ENCODE measurements at regions not wholly inside any gene's neighbourhood (a gene's known extent, or its start where the extent isn't known, plus 50 kb on each side); places are given as distances from the start of the nearest gene placed in this dataset.

- ATAC-seq = no peak
Observed at GRCh38 chr11:109554951-109555350, 133.0 kb downstream of the C11orf87 start.

DNA sequence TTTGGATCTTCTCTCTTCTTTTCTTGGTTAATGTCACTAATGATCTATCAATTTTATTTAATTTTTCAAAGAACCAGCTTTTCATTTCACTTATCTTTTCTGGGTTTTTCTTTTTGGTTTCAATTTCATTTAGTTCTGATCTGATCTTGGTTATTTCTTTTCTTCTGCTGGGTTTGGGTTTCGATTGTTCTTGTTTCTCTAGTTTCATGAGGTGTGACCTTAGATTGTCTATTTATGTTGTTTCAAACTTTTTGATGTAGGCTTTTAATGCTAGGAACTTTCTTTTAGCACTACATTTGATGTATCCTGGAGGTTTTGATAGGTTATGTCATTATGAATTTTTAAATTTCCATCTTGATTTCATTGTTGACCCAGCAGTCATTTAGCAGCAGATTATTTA, 142.3 kb downstream of the C11orf87 start:
- no peak for ATAC-seq

- no peak for ATAC-seq
Observed at GRCh38 chr11:109582470-109582869, 160.5 kb downstream of the C11orf87 start.

GRCh38 chr11:109584001-109584972, 162.3 kb downstream of the C11orf87 start:
- no peak for ATAC-seq

GRCh38 chr11:109586789-109587188, 164.8 kb downstream of the C11orf87 start:
- ATAC-seq = no peak

GRCh38 chr11:109590782-109591181, 168.8 kb downstream of the C11orf87 start:
- no peak for ATAC-seq

DNA sequence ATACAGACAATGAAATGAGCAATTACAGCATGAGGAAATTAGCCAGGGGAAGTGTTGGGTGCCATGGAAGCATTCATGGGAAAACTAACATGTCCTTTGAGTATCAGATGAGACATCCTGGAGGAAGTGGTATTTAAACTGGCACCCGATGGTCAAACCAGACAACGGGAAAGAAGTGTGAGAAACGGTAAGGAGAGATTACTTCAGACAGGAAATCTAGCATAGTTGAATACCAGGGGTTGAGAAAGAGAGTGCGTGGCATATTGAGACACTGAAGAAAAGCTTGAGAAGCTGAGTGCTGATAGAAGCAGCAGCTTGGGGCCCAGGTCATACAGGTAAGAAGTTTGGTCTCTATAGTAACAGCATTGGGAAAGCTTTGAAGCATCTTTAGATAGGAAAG, 175.3 kb downstream of the C11orf87 start:
- ATAC-seq = no peak

DNA sequence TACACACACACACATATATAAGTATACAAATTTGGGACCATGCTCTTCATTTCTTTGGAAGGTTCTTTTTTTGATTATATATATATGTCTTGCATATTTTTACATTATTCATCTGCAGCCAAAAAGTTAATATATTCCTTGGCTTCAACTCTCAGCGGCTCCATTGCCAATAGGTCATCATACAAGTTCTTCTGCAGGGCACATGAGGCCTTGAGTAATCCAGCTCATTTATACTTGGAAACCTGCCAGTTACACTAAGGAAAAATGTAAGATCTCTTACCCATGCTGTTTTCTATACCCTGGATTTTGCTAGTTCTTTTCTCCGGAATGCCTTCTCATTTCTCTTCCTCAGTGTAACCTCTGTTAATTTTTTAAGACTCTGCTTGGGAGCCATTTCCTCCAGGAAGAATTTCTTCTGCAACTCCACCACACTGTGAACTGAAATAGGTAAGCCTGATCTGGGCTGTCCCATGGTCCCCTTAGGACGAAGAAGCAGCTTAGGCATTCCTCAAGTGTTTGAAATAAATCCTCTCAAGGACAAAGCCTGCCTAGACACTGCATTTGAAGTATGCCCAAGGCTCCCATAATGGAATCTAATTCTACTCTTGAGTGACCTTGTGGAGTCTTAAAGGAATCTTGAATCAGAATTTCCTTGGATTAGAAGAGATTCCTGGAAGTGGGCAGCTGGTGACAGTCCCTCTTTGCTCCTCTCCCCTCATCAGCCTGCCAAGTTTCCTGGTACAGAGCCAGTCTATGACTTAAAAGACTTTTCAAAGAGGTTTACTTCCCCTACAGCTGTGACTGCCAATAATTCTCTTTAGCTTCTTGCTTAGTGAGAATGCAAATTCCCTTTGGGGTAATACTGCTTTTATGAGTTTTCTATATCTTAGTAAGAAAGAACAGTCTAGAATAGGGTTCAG, 182.8 kb downstream of the C11orf87 start:
- ATAC-seq = peak; percentile 49

DNA sequence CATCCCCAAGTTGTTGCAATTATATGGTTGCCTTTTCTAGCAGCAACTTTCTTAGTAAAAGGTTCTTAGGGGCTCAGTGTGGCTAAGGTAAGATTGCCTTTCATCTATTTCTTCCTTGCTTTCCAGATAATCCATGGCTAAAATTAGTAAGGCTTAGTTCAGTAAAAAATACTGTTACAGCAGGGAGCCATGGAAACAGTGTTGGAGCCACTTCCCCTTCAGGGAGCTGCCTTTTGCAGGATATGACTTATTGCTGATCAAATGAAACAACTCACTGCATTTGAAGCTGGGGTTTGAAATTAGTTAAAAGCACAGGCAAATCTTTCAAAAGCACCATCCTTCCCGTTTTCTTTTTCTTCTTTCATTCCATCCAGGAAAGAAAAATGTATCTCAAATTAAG, 184.3 kb downstream of the C11orf87 start:
- no peak for ATAC-seq

- ATAC-seq = no peak
Observed at GRCh38 chr11:109609454-109610185, 187.6 kb downstream of the C11orf87 start.

- ATAC-seq = no peak
Observed at GRCh38 chr11:109612496-109612895, 190.5 kb downstream of the C11orf87 start.

- peak; percentile 87 for ATAC-seq
Observed at GRCh38 chr11:109619498-109619897, 197.5 kb downstream of the C11orf87 start.

DNA sequence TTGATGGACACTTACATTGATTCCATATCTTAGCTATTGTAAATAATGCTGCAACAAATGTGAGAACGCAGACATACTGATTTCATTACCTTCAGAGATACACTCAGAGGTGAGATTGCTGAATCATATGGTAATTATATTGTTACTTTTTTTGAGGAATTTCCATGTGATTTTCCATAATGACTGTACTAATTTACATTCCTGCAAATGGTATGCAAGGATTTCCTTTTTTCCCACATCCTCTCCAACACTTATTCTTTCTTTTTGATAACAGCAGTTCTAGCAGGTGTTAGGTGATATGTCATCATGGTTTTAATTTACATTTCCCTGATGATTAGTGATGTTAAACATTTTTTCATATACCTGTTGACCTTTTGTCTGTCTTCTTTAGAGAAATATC, 207.7 kb downstream of the C11orf87 start:
- no peak for ATAC-seq

GRCh38 chr11:109641549-109641948, 219.6 kb downstream of the C11orf87 start:
- no peak for ATAC-seq

- ATAC-seq = no peak
Observed at GRCh38 chr11:109644152-109644551, 222.2 kb downstream of the C11orf87 start.

- no peak for ATAC-seq
Observed at GRCh38 chr11:109648804-109649203, 226.8 kb downstream of the C11orf87 start.

DNA sequence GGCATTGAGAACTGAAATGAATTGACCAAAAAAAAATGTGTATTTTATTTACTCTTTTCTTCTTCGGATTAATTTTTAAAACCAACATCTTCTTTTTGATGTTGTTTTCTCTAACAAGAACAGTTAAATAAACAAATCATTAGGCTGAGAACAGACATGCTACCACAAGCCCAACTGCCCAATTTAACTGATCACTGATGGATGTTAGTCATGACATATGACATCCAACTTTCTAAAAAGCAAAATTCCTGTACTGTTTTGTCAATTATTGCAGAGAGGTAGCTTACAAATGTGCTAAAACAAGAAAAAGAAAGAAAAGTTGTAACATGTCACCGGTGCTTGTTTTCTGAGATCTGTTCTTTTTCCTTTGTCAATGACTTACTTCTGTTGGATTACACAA, 232.1 kb downstream of the C11orf87 start:
- no peak for ATAC-seq

DNA sequence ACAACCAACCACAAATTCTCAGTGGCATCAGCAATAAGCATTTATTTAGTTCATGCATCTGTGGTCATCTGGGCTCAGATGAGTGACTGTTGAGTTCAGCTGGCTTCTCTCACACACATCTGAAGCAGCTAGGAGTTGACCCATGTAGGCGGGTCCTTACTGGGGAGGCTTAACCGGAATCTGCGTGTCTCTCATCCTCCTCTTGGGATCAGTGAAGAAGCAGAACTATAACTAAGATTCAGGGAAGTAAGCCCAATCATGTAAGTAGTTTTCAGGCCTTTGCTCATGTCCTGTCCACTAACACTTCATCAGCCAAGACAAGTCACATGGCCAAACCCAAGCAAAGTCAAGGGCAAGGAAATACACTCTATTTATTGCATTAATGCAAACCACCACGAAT, 236.2 kb downstream of the C11orf87 start:
- ATAC-seq = no peak

DNA sequence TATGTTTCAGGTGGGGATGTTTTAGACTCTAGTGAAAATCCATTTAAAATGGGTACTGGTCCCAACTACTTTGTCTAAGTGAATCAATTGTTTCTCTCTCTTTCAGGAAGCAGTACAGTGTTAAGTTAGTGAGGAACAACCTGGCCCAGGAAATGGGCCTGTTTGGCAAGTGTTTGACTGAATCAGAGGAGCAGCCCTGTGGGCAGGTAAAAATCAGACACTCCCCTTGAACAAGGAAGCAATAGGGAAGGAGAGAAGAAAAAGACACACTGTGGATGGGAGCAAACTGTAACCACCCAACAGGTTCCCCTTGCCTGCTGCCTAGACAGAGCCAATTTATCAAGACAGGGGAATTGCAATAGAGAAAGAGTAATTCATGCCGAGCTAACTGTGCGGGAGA, 245.7 kb downstream of the C11orf87 start:
- peak; percentile 85 for ATAC-seq

DNA sequence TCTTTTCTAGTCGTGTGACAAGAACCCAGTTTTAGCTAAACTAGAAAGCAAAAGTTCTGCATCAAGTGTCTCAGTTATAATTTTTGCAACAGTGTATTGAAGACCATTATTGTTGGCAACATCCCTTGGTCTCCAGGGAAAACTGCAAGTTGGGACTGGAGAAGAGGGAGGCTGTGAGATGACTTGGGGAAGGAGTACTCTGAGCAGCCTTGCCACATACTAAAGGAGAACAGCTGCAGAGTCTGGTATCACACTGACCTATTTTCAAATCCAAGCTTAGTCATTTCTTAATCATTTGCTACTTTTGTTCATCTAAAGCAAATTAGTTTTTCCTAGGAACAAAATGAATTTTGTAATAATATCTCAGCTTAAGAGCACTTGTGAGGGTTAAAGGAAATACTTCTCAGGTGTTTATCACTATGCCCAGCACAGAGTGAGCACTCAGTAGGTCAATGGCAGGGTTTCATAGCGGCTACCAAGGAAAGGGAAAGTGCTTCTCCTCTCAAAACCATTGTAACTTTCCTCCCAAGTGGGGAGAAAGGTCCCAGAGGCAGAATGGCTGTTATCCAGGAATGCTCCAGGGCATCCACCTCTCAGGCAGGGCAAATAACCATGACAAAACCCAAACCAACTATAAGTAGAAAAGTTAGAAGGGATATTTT, 247.1 kb downstream of the C11orf87 start:
- no peak for ATAC-seq

GRCh38 chr11:109677231-109677630, 255.2 kb downstream of the C11orf87 start:
- no peak for ATAC-seq

GRCh38 chr11:109677876-109678275, 255.9 kb downstream of the C11orf87 start:
- no peak for ATAC-seq
